AG08396 (cell line): ENCODE measurements at regions not wholly inside any gene's neighbourhood (a gene's known extent, or its start where the extent isn't known, plus 50 kb on each side); places are given as distances from the start of the nearest gene placed in this dataset.
A peak's percentile ranks its signal among the peaks of the same experiment; 100 is the strongest.

Experiments used
- DNase-seq: peaks from one replicate; pipeline ENCODE4 v3.0.0; 2012; ENCODE audit warnings: low spot score, mixed read lengths

GRCh38 chr11:119520966-119521365, 98.0 kb upstream of the THY1 start:
- DNase-seq: no peak

GRCh38 chr11:119520400-119520799, 97.4 kb upstream of the THY1 start:
- no peak for DNase-seq

GRCh38 chr11:119519796-119520195, 96.8 kb upstream of the THY1 start:
- no peak for DNase-seq

GRCh38 chr11:119518746-119519730, 96.1 kb upstream of the THY1 start:
- DNase-seq: no peak

GRCh38 chr11:119515771-119516400, 92.9 kb upstream of the THY1 start:
- no peak for DNase-seq

GRCh38 chr11:119513806-119514170, 90.8 kb upstream of the THY1 start:
- no peak for DNase-seq

GRCh38 chr11:119513131-119513805, 90.3 kb upstream of the THY1 start:
- DNase-seq: no peak

GRCh38 chr11:119512369-119512768, 89.4 kb upstream of the THY1 start:
- no peak for DNase-seq

- DNase-seq: no peak
Observed at GRCh38 chr11:119511614-119512306, 88.8 kb upstream of the THY1 start.

GRCh38 chr11:119509969-119510401, 87.0 kb upstream of the THY1 start:
- DNase-seq: peak; percentile 81

GRCh38 chr11:119509282-119509841, 86.4 kb upstream of the THY1 start:
- peak; percentile 38 for DNase-seq

GRCh38 chr11:119506436-119506835, 83.5 kb upstream of the THY1 start:
- no peak for DNase-seq

GRCh38 chr11:119505861-119506260, 82.9 kb upstream of the THY1 start:
- DNase-seq: no peak

- no peak for DNase-seq
Observed at GRCh38 chr11:119505071-119505470, 82.1 kb upstream of the THY1 start.

GRCh38 chr11:119504371-119504770, 81.4 kb upstream of the THY1 start:
- no peak for DNase-seq

- no peak for DNase-seq
Observed at GRCh38 chr11:119501777-119502405, 78.9 kb upstream of the THY1 start.

GRCh38 chr11:119497717-119498116, 74.7 kb upstream of the THY1 start:
- DNase-seq: no peak

GRCh38 chr11:119496997-119497396, 74.0 kb upstream of the THY1 start:
- no peak for DNase-seq

GRCh38 chr11:119496469-119496868, 73.5 kb upstream of the THY1 start:
- DNase-seq: no peak

- DNase-seq: peak; percentile 35
Observed at GRCh38 chr11:119493712-119494111, 70.7 kb upstream of the THY1 start.
